Fibroblast of skin of left quadriceps (primary cell): ENCODE measurements at regions not wholly inside any gene's neighbourhood (a gene's known extent, or its start where the extent isn't known, plus 50 kb on each side); places are given as distances from the start of the nearest gene placed in this dataset.
A peak's percentile ranks its signal among the peaks of the same experiment; 100 is the strongest.

Source experiments
- DNase-seq, 2 experiments: peaks; one replicate each; pipeline ENCODE4 v3.0.0-alpha.2; 2013; ENCODE audit warnings: low read depth in 2 of 2

DNA sequence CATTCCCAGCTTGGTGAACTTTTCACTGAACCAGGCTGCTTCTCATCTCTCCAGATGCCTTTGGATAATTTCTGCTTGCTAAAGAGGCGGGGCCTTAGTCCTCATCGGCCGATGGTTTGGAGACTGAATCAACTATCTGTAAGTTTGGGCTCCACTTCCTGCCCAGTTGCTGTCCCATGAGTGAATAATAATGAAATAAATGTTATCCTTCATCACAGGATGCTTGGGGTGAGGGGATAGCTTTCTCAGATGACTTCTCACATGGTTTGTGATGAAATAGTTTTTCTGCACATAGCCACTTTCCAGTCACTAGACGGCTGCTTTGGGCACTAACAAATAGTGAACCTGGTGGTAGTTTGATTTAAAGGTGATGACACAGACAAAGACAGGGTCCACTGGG is 376.6 kb upstream of the TRIB2 start:
- DNase-seq, result peak; percentile 59 to 62

- no peak for DNase-seq
Observed at GRCh38 chr2:12341215-12341614, 375.5 kb upstream of the TRIB2 start.

DNA sequence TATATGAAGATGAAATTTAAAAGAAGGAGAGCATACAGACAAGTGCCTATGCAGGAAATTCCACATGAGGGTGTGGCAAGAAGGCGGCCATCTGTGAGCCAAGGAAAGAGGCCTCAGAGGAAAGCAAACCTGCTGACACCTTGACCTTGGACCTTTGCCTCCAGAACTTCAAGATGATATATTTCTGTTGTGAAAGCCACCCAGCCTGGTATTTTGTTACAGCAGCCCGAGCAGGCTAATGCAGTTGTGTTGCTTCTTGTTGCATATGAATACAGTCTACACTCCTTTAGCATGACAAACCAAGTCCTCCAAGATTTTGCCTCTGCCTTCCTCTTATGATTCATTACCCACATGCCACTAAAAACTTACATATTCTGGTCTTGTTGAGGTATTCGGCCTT is 374.8 kb upstream of the TRIB2 start:
- DNase-seq, result no peak

DNA sequence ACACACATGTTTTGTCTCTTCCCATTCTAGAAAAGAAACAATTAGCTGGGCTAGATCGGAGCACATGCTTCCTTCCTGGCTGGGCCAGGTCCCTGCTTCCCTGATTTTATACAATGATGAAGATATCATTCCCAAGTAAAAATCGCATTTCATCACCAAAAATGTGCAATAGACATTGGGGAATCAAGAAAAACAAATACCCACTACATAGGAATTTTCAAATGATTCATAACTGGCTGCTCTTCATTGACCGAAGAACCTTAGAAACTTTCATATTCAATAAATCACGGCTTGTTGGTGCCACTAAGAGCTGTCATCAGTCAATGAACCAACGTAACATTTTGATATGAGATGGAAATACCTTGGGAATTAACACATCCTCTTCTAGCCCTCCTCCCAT is 373.6 kb upstream of the TRIB2 start:
- no peak for DNase-seq

DNA sequence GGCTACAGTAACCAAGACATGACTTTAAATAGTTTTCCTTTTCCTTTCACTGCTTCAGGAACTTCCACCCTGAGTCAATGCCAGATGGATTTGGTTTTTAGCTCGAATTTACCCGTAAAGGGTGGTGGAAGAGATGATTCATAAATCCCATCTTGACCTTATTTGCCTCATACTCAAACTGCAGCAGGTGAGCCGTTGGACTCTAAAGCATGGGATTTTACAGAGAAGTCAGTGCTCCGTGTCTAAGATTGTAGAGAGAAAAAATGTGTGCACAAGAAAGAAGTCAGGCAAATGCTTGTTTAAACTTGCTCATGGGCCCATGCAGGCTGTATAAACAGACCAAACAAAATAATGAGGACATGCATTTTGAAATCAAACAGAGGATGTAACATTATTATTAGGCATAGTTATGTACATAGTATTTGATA is 369.7 kb upstream of the TRIB2 start:
- DNase-seq, result no peak

- no peak for DNase-seq
Observed at GRCh38 chr2:12348216-12348615, 368.5 kb upstream of the TRIB2 start.

GRCh38 chr2:12350821-12351220 is 365.9 kb upstream of the TRIB2 start:
- DNase-seq, result no peak

GRCh38 chr2:12352889-12353288 is 363.8 kb upstream of the TRIB2 start:
- DNase-seq, result no peak

- no peak for DNase-seq
Observed at GRCh38 chr2:12361506-12361905, 355.2 kb upstream of the TRIB2 start.

DNA sequence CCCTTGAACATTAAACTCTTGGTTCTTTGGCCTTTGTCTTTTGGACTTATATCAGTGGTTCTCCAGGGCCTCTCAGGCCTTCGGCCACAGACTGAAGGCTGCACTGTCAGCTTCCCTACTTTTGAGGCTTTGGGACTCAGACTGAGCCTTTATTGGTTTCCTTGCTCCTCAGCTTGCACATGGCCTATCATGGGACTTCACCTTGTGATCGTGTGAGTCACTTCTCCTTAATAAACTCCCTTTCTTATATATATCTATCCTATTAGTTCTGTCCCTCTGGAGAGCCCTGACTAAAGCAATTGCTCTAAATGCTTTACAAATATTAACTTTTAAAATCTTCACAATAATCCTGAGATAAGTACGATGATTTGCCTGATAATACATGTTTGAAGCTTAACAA is 353.6 kb upstream of the TRIB2 start:
- DNase-seq, result no peak

- no peak for DNase-seq
Observed at GRCh38 chr2:12363569-12363968, 353.2 kb upstream of the TRIB2 start.

DNA sequence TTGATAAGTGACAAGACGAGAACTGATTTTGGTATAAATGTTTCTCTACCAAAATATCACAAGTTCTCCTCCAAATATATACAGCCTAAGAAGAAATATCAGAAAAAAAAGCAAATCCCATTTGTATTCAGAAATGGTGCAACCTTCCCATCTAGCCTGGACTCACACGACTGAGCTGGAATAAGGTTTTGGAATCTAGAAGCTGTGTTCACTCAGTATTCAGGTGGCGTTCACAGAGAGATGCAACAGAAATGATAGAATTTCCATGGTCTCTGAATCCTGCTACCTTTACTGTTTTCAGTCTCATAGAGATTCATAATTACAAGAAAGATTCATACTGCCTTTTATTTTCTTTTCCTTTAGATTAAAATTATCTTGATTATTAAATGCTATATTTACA is 347.2 kb upstream of the TRIB2 start:
- no peak for DNase-seq

DNA sequence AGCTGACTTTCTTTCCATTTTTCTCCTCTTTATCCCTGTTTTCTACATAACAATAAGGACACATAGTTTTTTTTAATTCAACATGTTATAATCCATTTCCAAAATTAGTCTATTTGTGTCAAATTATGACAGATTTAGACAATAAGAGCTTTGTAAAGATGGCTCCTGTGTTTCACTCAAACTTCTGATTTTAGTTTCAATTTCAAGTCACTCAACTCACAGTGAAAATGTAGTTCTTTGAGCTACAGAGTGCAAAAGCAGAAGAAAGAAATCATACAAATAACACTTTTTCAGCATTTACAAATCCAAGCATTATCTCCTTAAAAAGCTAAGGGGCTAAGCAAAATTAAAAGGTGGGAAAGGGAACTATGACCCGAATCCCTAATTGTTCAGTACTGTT is 340.7 kb upstream of the TRIB2 start:
- DNase-seq, result no peak

- DNase-seq, result no peak
Observed at GRCh38 chr2:12379143-12379542, 337.6 kb upstream of the TRIB2 start.

- DNase-seq, result no peak
Observed at GRCh38 chr2:12381543-12382325, 335.0 kb upstream of the TRIB2 start.

DNA sequence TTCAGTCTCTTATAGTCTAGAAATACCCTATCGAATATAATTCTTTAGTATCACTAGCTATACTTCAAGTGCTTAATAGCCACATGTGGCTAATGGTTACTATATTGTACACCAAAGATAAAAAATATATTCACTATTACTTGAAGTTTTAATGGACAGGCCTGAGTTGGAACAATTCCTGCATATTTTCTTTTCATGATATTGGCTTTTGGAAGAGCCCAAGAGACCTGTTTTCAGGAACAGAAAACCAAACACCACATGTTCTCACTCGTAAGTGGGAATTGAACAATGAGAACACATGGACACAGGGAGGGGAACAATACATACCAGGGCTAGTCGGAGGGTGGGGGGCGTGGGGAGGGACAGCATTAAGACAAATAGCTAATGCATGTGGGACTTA is 334.4 kb upstream of the TRIB2 start:
- no peak for DNase-seq

DNA sequence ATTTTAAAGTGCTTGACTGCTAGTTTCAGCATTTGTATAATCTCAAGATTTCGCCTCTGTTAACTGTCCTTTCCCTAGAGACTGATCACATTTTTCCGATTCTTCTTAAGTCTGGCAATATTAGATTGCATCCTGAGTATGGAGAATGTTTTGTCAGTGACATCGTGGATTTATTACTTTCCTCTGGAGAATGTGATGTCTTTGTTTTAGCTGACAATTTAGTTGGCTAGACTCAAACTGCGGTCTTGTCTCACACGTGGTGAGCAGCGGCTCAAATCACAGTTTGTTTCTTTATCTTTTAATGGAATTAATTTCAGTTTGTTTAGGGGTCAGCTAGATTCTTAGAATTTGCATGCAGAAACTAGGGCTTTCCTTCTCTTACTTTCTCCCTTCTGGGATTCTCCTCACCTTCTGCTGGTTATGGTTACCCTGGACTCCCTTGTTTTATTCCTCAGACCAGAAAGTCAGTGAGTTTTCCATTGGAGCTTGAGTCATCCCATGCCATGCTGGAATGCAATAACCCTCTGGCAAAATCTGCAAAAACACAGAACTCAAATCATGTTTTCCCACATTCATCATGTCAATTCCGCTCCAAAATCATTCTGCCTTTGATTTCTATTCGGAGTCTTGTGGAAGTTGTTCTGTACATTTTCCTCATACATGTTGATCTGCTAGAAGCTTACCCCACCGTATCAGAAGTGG is 327.2 kb upstream of the TRIB2 start:
- DNase-seq, result no peak

- no peak for DNase-seq
Observed at GRCh38 chr2:12391116-12391515, 325.6 kb upstream of the TRIB2 start.

- DNase-seq, result no peak
Observed at GRCh38 chr2:12396699-12397098, 320.0 kb upstream of the TRIB2 start.

GRCh38 chr2:12397854-12398253 is 318.9 kb upstream of the TRIB2 start:
- no peak for DNase-seq

DNA sequence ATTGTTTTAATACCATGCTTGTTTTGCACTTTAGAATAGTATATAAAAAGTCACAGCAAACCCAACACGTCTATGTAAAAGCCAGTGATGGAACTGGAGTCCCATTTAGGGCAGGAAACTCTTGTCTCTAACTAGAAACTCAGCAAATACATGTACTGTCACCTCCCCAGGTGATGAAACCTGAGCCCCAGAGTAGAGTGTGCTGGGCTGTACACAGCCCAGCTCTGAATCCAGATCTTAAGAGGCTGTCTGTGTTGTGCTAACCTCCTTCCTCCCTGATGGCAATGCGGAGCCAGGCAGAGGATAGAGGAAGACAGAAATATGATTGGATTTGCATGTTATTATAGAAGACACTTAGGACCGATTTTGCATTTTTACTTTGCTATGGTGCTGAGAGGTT is 317.5 kb upstream of the TRIB2 start:
- DNase-seq, result no peak

- no peak for DNase-seq
Observed at GRCh38 chr2:12400543-12400942, 316.2 kb upstream of the TRIB2 start.

GRCh38 chr2:12402440-12403139 is 314.1 kb upstream of the TRIB2 start:
- no peak for DNase-seq
